ENCODE measurements at regions not wholly inside any gene's neighbourhood (a gene's known extent, or its start where the extent isn't known, plus 50 kb on each side); places are given as distances from the start of the nearest gene placed in this dataset.
A peak's percentile ranks its signal among the peaks of the same experiment; 100 is the strongest.

- Histone ChIP-seq H2BK15ac (ENCODE audit: low read length) (no peak overlapping the region), H2BK12ac (ENCODE audit: low read length) (no peak overlapping the region), H4K91ac (ENCODE audit: low read depth, low read length, poor library complexity) (no peak overlapping the region), H3K23ac (ENCODE audit: low read depth, low read length, poor library complexity) (no peak overlapping the region), H3K18ac (ENCODE audit: low read length) (no peak overlapping the region), H3K4me2 (ENCODE audit: insufficient read depth, low read length, poor library complexity, severe bottlenecking) (no peak overlapping the region), H3K4me3 (ENCODE audit: low read length in 2 of 2) (no peak overlapping the region), H3K79me1 (ENCODE audit: low read depth, low read length) (no peaks in the 10 kb centered on the region), H3K27me3 (ENCODE audit: control insufficient read depth in 3 of 3, insufficient read depth in 3 of 3, low read depth in 1 of 3, low read length in 3 of 3) (no peaks in the 10 kb centered on the region), H4K8ac (ENCODE audit: low read depth, low read length) (no peak overlapping the region), H3K27ac (replicated peaks; ENCODE audit: low read length) (no peak overlapping the region), H2BK5ac (ENCODE audit: low read length) (no peak overlapping the region), H2AFZ (ENCODE audit: low read length) (no peak overlapping the region), H3K4me1 (ENCODE audit: control insufficient read depth in 2 of 2, insufficient read depth in 1 of 2, low read depth in 1 of 2, low read length in 2 of 2) (peaks cover 3 to 20% of the 10 kb centered on the region in 2 donors), H3K36me3 (replicated peaks in 1 of 2; ENCODE audit: control insufficient read depth in 2 of 2, insufficient read depth in 2 of 2, low read length in 2 of 2) (no peaks in the 10 kb centered on the region), H3K4ac (ENCODE audit: low read length) (no peak overlapping the region), H2AK5ac (ENCODE audit: low read depth, low read length) (no peak overlapping the region), H3K9ac (ENCODE audit: low read depth, low read length, poor library complexity) (no peak overlapping the region), H3K14ac (ENCODE audit: low read length) (no peak overlapping the region), H3K9me3 (replicated peaks in 1 of 2; ENCODE audit: control insufficient read depth in 2 of 2, insufficient read depth in 1 of 2, low read depth in 1 of 2, low read length in 2 of 2) (no peaks in the 10 kb centered on the region), H2BK120ac (ENCODE audit: low read depth, low read length) (no peak overlapping the region)
- WGBS, 2 donors (ENCODE audit: extremely low coverage in 2 of 2, insufficient read length in 2 of 2, insufficient replicate concordance in 1 of 2) = no CpG with 5 or more reads among the region's 2 CpGs
- DNase-seq (ENCODE audit: low spot score) = no peak
These were observed 539.3 kb downstream of the TNS1 start for GRCh38 chr2:217463402-217464075.

- H3K9me3 ChIP-seq (replicated peaks in 1 of 2; ENCODE audit: control insufficient read depth in 2 of 2, insufficient read depth in 1 of 2, low read depth in 1 of 2, low read length in 2 of 2) = no peaks in the 10 kb centered on the region
- no peak overlapping the region for H3K14ac ChIP-seq (ENCODE audit: low read length)
- H2AFZ ChIP-seq (ENCODE audit: low read length) = peak overlapping the region; percentile 2
- DNase-seq (ENCODE audit: low spot score) = no peak
- no peak overlapping the region for H2BK12ac ChIP-seq (ENCODE audit: low read length)
- H3K18ac ChIP-seq (ENCODE audit: low read length) = no peak overlapping the region
- no peak overlapping the region for H3K27ac ChIP-seq (replicated peaks; ENCODE audit: low read length)
- no peak overlapping the region for H2AK5ac ChIP-seq (ENCODE audit: low read depth, low read length)
- H3K4me1 ChIP-seq (ENCODE audit: control insufficient read depth in 2 of 2, insufficient read depth in 1 of 2, low read depth in 1 of 2, low read length in 2 of 2) = peaks cover 3 to 20% of the 10 kb centered on the region in 2 donors
- no peak overlapping the region for H2BK120ac ChIP-seq (ENCODE audit: low read depth, low read length)
- H2BK15ac ChIP-seq (ENCODE audit: low read length) = no peak overlapping the region
- H2BK5ac ChIP-seq (ENCODE audit: low read length) = no peak overlapping the region
- no peak overlapping the region for H3K4me2 ChIP-seq (ENCODE audit: insufficient read depth, low read length, poor library complexity, severe bottlenecking)
- no peak overlapping the region for H3K23ac ChIP-seq (ENCODE audit: low read depth, low read length, poor library complexity)
- H3K4ac ChIP-seq (ENCODE audit: low read length) = no peak overlapping the region
- H3K36me3 ChIP-seq (replicated peaks in 1 of 2; ENCODE audit: control insufficient read depth in 2 of 2, insufficient read depth in 2 of 2, low read length in 2 of 2) = no peaks in the 10 kb centered on the region
- H4K8ac ChIP-seq (ENCODE audit: low read depth, low read length) = no peak overlapping the region
- H3K9ac ChIP-seq (ENCODE audit: low read depth, low read length, poor library complexity) = no peak overlapping the region
- H3K79me1 ChIP-seq (ENCODE audit: low read depth, low read length) = no peaks in the 10 kb centered on the region
- no peak overlapping the region for H3K4me3 ChIP-seq (ENCODE audit: low read length in 2 of 2)
- WGBS, 2 donors (ENCODE audit: extremely low coverage in 2 of 2, insufficient read length in 2 of 2, insufficient replicate concordance in 1 of 2) = no CpG with 5 or more reads among the region's 2 CpGs
- H4K91ac ChIP-seq (ENCODE audit: low read depth, low read length, poor library complexity) = no peak overlapping the region
- H3K27me3 ChIP-seq (ENCODE audit: control insufficient read depth in 3 of 3, insufficient read depth in 3 of 3, low read depth in 1 of 3, low read length in 3 of 3) = no peaks in the 10 kb centered on the region
These were observed 540.7 kb downstream of the TNS1 start for GRCh38 chr2:217462121-217462520.

- WGBS, 2 donors (ENCODE audit: extremely low coverage in 2 of 2, insufficient read length in 2 of 2, insufficient replicate concordance in 1 of 2) = no CpG with 5 or more reads among the region's 4 CpGs
- H3K4me3 ChIP-seq (ENCODE audit: low read length in 2 of 2) = no peak overlapping the region
These were observed 541.1 kb downstream of the TNS1 start for GRCh38 chr2:217461674-217462073.

GRCh38 chr2:217459680-217460405 lies 543.0 kb downstream of the TNS1 start:
- H3K4me2 ChIP-seq (ENCODE audit: insufficient read depth, low read length, poor library complexity, severe bottlenecking) = no peak overlapping the region
- no peak overlapping the region for H3K14ac ChIP-seq (ENCODE audit: low read length)
- no peaks in the 10 kb centered on the region for H3K36me3 ChIP-seq (replicated peaks in 1 of 2; ENCODE audit: control insufficient read depth in 2 of 2, insufficient read depth in 2 of 2, low read length in 2 of 2)
- no peak overlapping the region for H3K4me3 ChIP-seq (ENCODE audit: low read length in 2 of 2)
- H3K9me3 ChIP-seq (replicated peaks in 1 of 2; ENCODE audit: control insufficient read depth in 2 of 2, insufficient read depth in 1 of 2, low read depth in 1 of 2, low read length in 2 of 2) = no peaks in the 10 kb centered on the region
- H3K18ac ChIP-seq (ENCODE audit: low read length) = no peak overlapping the region
- no peak overlapping the region for H3K9ac ChIP-seq (ENCODE audit: low read depth, low read length, poor library complexity)
- no CpG with 5 or more reads among the region's 5 CpGs for WGBS, 2 donors (ENCODE audit: extremely low coverage in 2 of 2, insufficient read length in 2 of 2, insufficient replicate concordance in 1 of 2)
- DNase-seq (ENCODE audit: low spot score) = no peak
- no peak overlapping the region for H2BK12ac ChIP-seq (ENCODE audit: low read length)
- H3K27me3 ChIP-seq (ENCODE audit: control insufficient read depth in 3 of 3, insufficient read depth in 3 of 3, low read depth in 1 of 3, low read length in 3 of 3) = no peaks in the 10 kb centered on the region
- peaks cover 0 to 20% of the 10 kb centered on the region in 2 donors for H3K4me1 ChIP-seq (ENCODE audit: control insufficient read depth in 2 of 2, insufficient read depth in 1 of 2, low read depth in 1 of 2, low read length in 2 of 2)
- no peak overlapping the region for H3K23ac ChIP-seq (ENCODE audit: low read depth, low read length, poor library complexity)
- H2BK5ac ChIP-seq (ENCODE audit: low read length) = no peak overlapping the region
- H4K91ac ChIP-seq (ENCODE audit: low read depth, low read length, poor library complexity) = no peak overlapping the region
- H2BK15ac ChIP-seq (ENCODE audit: low read length) = no peak overlapping the region
- H2AK5ac ChIP-seq (ENCODE audit: low read depth, low read length) = no peak overlapping the region
- no peak overlapping the region for H3K27ac ChIP-seq (replicated peaks; ENCODE audit: low read length)
- H3K79me1 ChIP-seq (ENCODE audit: low read depth, low read length) = no peaks in the 10 kb centered on the region
- no peak overlapping the region for H2BK120ac ChIP-seq (ENCODE audit: low read depth, low read length)
- no peak overlapping the region for H3K4ac ChIP-seq (ENCODE audit: low read length)
- no peak overlapping the region for H4K8ac ChIP-seq (ENCODE audit: low read depth, low read length)
- no peak overlapping the region for H2AFZ ChIP-seq (ENCODE audit: low read length)

More at GRCh38 chr2:217461674-217462073, 541.1 kb downstream of the TNS1 start:
- no peak overlapping the region for H3K4ac ChIP-seq (ENCODE audit: low read length)
- H3K36me3 ChIP-seq (replicated peaks in 1 of 2; ENCODE audit: control insufficient read depth in 2 of 2, insufficient read depth in 2 of 2, low read length in 2 of 2) = no peaks in the 10 kb centered on the region
- no peak overlapping the region for H4K8ac ChIP-seq (ENCODE audit: low read depth, low read length)
- H3K18ac ChIP-seq (ENCODE audit: low read length) = no peak overlapping the region
- no peak overlapping the region for H2BK15ac ChIP-seq (ENCODE audit: low read length)
- no peak overlapping the region for H3K23ac ChIP-seq (ENCODE audit: low read depth, low read length, poor library complexity)
- no peak overlapping the region for H2BK120ac ChIP-seq (ENCODE audit: low read depth, low read length)
- no peak overlapping the region for H2AK5ac ChIP-seq (ENCODE audit: low read depth, low read length)
- H2AFZ ChIP-seq (ENCODE audit: low read length) = peak overlapping the region; percentile 2
- H3K79me1 ChIP-seq (ENCODE audit: low read depth, low read length) = no peaks in the 10 kb centered on the region
- no peak overlapping the region for H2BK12ac ChIP-seq (ENCODE audit: low read length)
- no peak overlapping the region for H3K27ac ChIP-seq (replicated peaks; ENCODE audit: low read length)
- DNase-seq (ENCODE audit: low spot score) = no peak
- no peak overlapping the region for H3K4me2 ChIP-seq (ENCODE audit: insufficient read depth, low read length, poor library complexity, severe bottlenecking)
- no peak overlapping the region for H2BK5ac ChIP-seq (ENCODE audit: low read length)
- no peak overlapping the region for H3K14ac ChIP-seq (ENCODE audit: low read length)
- H3K27me3 ChIP-seq (ENCODE audit: control insufficient read depth in 3 of 3, insufficient read depth in 3 of 3, low read depth in 1 of 3, low read length in 3 of 3) = no peaks in the 10 kb centered on the region
- H3K4me1 ChIP-seq (ENCODE audit: control insufficient read depth in 2 of 2, insufficient read depth in 1 of 2, low read depth in 1 of 2, low read length in 2 of 2) = peaks cover 1 to 20% of the 10 kb centered on the region in 2 donors
- H3K9ac ChIP-seq (ENCODE audit: low read depth, low read length, poor library complexity) = no peak overlapping the region
- no peaks in the 10 kb centered on the region for H3K9me3 ChIP-seq (replicated peaks in 1 of 2; ENCODE audit: control insufficient read depth in 2 of 2, insufficient read depth in 1 of 2, low read depth in 1 of 2, low read length in 2 of 2)
- no peak overlapping the region for H4K91ac ChIP-seq (ENCODE audit: low read depth, low read length, poor library complexity)

Measured in neuronal stem cell (in vitro differentiated cells).